Hematopoietic multipotent progenitor cell treated with erythropoietin and hydrocortisone succinate and interleukin-3 and kit ligand, for 8 days (in vitro differentiated cells): ENCODE measurements at regions not wholly inside any gene's neighbourhood (a gene's known extent, or its start where the extent isn't known, plus 50 kb on each side); places are given as distances from the start of the nearest gene placed in this dataset.

Experiments
- DNase-seq: peaks from one replicate; pipeline ENCODE4 v3.0.0-alpha.2; 2015

- DNase-seq: no peak
Measured at GRCh38 chr9:24488896-24489295, 56.8 kb downstream of the IZUMO3 start.

DNA sequence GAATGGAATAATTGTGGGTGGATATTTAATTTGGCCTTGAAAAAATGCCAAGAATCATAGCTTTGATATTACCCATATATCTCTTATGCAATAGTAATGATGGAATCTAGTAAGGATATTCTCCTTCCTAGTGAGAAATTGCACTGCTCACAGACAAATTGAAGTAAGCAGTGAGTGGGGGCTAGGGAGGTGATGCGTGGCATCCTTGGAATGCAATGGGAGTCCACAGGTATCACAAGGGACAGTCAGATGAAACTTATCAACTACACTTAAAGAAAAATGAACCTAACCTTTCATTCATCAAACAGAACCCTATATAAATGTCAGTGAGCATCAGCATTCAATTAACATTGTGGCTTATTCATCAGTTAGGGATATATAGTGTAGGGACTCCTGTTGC lies 57.8 kb downstream of the IZUMO3 start:
- DNase-seq: no peak

GRCh38 chr9:24487250-24487861 lies 58.3 kb downstream of the IZUMO3 start:
- DNase-seq: no peak

- no peak for DNase-seq
Measured at GRCh38 chr9:24479361-24480059, 66.2 kb downstream of the IZUMO3 start.

GRCh38 chr9:24464319-24464951 lies 81.3 kb downstream of the IZUMO3 start:
- no peak for DNase-seq

GRCh38 chr9:24462951-24463350 lies 82.7 kb downstream of the IZUMO3 start:
- DNase-seq: no peak

- DNase-seq: no peak
Measured at GRCh38 chr9:24460781-24461180, 84.9 kb downstream of the IZUMO3 start.

GRCh38 chr9:24459953-24460352 lies 85.7 kb downstream of the IZUMO3 start:
- DNase-seq: no peak

GRCh38 chr9:24451346-24451745 lies 94.4 kb downstream of the IZUMO3 start:
- DNase-seq: no peak

DNA sequence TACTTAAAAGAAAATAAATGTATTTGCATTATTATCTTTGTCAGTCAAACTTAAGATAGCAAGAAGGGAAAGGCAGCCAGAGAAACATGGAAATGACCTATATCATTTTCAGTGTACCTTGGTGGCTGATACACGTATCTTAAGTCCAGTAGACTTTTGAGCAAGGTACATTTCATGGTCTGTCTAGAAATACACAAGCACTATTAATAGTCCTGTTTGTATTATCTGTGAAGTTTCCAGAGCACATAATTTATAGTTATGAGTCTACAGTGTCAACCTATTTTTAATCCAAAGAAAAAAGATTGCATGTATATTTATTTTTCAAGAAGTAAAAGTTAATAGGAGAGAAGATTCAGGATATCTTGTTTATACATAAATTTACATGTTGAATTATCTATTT lies 95.7 kb downstream of the IZUMO3 start:
- DNase-seq: no peak

DNA sequence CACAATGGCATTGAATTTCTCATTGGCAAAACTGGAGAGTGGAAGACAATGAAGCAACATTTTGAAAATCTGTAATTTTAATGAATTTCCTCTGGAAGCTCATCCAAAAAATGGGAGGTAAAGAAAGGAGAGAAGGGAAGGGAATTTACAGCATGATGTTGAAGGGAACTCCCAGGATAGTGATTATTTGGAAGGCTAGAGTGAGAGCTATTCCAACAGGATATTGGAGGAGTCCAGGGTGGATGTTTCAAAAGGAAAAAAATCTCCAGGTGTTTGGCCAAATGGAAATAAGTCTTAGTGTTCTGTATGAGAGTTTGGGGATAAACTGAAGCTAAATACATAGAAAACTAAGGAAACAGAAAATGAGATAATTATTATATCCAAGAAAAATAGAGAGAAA lies 106.2 kb downstream of the IZUMO3 start:
- DNase-seq: no peak

DNA sequence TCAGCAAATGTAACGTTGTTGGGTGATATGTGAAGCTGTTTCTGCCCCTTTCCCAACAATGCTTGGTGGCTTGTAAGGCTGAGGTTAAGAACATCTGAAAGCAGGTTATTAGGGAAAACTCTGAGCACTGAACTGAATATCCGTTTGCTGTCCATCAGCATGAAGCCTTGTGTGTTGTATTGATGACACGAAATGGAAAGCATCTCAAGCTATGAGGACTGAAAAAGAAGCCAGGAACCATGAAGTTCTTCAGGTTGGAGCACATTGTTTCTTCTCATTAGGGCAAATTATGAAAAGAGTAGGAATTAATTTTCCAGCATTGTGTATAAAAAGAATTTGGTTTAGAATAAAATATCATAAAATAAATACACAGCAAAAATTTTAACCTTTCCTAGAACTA lies 106.8 kb downstream of the IZUMO3 start:
- DNase-seq: no peak

- no peak for DNase-seq
Measured at GRCh38 chr9:24436761-24437160, 108.9 kb downstream of the IZUMO3 start.

- no peak for DNase-seq
Measured at GRCh38 chr9:24434183-24434582, 111.5 kb downstream of the IZUMO3 start.

DNA sequence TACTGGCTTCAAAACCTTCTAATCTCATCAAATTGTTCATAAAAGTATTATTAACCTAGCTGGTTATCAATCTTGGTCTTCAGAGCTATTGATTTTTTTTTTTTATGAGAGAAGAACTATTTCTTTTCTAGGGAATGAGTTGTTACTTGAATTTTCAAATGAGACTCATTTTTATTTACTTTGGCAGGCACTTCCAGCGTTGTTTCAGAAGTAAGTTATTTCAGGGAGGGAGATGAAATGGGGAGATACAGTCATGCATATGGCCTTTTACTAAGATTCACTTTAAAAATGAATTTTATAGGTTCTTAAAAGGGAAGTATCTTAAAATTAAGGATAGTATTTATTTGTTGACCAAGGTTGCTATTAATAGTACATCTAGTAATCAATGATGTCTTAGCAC lies 129.6 kb downstream of the IZUMO3 start:
- no peak for DNase-seq

- no peak for DNase-seq
Measured at GRCh38 chr9:24413651-24414050, 132.0 kb downstream of the IZUMO3 start.

DNA sequence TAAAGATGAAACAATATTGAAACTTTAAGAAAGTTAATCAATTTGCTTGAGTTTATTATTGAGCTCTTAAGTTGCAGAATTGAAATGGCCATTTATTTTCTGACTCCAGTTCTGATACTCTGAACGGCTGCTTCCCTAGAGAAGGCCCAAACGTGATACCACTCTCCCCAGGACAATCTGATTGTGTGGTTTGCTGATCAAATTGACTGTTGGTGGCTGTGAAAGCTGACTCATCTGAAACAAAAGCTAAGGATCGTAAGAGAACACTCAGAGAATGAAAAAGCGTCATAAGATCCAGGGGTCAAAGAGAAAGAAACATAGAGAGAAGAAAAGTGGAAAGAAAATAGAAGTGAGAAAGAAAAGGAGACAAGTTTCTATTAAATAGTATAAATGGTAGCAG lies 147.2 kb downstream of the IZUMO3 start:
- no peak for DNase-seq

DNA sequence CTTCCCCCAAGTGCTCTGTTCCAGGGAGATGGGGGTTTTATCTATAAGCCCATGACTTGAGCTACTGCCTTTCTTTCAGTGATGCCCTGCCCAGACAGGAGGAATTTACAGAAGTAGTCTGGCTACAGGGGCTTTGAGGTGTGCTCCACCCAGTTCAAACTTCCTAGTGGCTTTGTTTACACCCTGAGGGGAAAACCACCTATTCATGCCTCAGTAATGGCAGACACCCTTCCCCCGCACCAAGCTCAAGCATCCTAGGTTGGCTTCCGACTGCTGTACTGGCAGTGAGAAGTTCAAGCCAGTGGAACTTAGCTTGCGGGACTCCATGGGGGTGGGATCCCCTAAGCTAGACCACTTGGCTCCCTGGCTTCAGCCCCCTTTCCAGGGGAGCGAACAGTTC lies 154.6 kb downstream of the IZUMO3 start:
- DNase-seq: no peak

DNA sequence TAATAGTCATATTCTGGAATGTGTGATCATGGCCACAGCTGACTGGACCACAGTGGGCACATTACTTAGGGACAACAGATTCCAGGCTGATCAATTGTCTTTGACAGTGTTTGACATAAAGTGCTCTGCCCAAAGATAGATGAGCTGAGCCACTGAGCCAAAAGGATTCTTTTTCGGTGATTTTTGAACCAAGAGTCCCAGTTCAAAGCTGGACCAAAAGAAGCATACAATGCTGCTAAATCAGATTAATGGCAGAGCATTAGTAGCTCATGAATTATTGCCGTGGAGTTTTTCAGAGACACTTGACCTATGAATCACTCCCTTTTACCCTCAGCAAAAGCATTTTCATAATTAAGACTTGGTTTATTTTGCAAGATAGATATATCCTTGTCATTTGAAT lies 160.6 kb downstream of the IZUMO3 start:
- DNase-seq: no peak

DNA sequence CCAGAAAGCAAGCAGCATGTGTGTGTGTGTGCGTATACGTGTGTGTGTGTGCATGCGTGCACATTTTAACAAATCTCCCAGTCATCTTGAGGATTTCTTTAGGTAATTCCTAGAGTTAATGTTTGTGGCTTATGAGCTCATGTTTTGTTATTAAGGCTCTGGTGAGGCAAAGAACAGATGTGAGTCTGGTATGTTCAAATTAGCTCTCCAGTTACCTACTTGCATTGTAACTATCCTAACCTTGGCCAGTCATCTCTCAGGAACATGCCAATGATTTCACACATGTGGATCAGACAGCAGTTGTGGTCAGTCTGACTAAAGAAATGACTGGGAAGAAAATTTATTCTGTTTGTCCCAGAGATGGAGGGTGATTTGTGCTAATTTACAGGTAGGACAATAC lies 163.1 kb downstream of the IZUMO3 start:
- DNase-seq: no peak

GRCh38 chr9:24381205-24381604 lies 164.5 kb downstream of the IZUMO3 start:
- no peak for DNase-seq

DNA sequence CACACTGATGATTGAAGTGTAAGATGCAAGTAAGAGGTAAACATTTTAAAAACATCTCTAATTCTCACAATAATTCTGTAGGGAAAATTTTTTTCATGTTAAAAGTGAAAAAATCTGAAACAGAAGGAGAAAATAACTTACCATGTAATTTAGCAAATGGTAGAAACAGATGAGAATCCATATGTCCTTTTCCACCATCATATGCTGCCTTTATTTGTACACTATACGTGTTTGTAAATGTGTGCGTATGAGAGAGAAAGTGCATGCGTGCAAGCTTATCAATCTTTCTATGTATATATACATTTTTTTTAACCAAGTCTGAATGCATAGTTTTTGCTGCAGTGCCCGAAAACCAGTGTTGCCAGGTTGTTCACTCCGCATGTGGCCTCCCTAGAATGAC lies 186.7 kb downstream of the IZUMO3 start:
- DNase-seq: no peak

- no peak for DNase-seq
Measured at GRCh38 chr9:24351973-24352372, 193.7 kb downstream of the IZUMO3 start.

DNA sequence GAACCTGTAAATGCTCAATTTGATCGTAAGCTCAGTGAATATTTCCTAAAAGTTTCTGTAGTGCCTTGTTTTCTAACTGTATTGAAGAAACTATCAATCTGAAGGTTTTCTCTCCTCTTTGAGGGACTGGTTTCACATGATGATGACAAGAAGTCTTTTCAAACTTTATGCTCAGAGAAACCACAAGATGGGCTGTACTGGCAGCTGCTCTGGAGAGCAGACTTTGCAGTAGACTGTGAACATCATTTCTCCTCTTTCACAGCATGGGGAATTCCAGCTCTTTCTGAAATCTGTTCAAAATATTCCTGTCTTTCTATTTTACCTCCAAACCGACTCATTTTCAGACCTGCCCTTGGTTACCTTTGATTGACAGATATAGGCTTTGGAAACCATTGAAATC lies 194.4 kb downstream of the IZUMO3 start:
- no peak for DNase-seq

DNA sequence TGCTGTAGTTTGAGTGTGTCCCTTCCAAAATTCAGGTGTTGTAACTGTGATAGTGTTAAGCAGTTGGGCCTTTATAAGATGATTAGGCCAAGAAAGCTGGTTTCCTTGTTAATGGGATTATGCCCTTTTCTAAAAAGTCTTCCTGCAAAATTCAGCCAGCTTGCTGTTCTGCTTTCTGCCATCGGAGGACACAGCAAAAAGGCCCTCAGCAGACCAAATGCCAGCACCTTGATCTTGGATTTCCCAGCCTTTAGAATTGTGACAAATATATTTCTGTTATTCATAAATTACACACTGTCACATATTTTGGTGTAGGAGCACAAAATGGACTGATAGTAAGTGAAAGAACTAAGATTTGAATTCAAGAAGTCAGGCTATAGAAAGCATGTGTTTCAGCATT lies 203.2 kb downstream of the IZUMO3 start:
- no peak for DNase-seq
